H1 (cell line): ENCODE measurements at regions not wholly inside any gene's neighbourhood (a gene's known extent, or its start where the extent isn't known, plus 50 kb on each side); places are given as distances from the start of the nearest gene placed in this dataset.

Experiments used
- CTCF ChIA-PET: fragments of 300-600 bp; sonication (Branson Sonifier 250); formaldehyde crosslinking; loops from one replicate; lab custom pipeline; 2021; ENCODE audit not compliant: partially characterized antibody; lab: Charles Lee
- POLR2A ChIA-PET: fragments of 300-600 bp; sonication (Branson Sonifier 250); formaldehyde crosslinking; loops from one replicate; lab custom pipeline; 2021; ENCODE audit warnings: inconsistent platforms; ENCODE audit not compliant: partially characterized antibody; lab: Charles Lee
- DNase-seq, 2 experiments: peaks; one replicate each; pipeline versions ENCODE4 v3.0.0 to v3.0.0-alpha.2; 2010 to 2022; ENCODE audit warnings: low spot score in 2 of 2, low read depth in 1 of 2, mixed read lengths in 1 of 2
- FAIRE-seq: peaks from 2 replicates; lab custom pipeline; 2011; peaks lifted over from hg19 to GRCh38; lab: Jason Lieb, UNC
- H2AFZ ChIP-seq: 2 replicates; pipeline ENCODE4 v1.8.1; 2012; ENCODE audit warnings: low read length, inconsistent platforms
- H2AK5ac ChIP-seq: 2 replicates; pipeline ENCODE4 v1.6.1; 2013; ENCODE audit warnings: low read depth, low read length
- H2BK120ac ChIP-seq: replicated peaks from 2 replicates; pipeline ENCODE3; 2013; ENCODE audit warnings: low read depth, low read length, inconsistent platforms
- H2BK12ac ChIP-seq: 2 replicates; pipeline ENCODE4 v1.6.1; 2013; ENCODE audit warnings: low read depth, low read length
- H2BK15ac ChIP-seq: 2 replicates; pipeline ENCODE4 v1.6.1; 2013; ENCODE audit warnings: low read length
- H2BK20ac ChIP-seq: 2 replicates; pipeline ENCODE4 v1.6.1; 2013; ENCODE audit warnings: low read length
- H2BK5ac ChIP-seq: 2 replicates; pipeline ENCODE4 v1.6.1; 2013; ENCODE audit warnings: low read depth, low read length
- H3K14ac ChIP-seq: 2 replicates; pipeline ENCODE4 v1.6.1; 2013; ENCODE audit warnings: inconsistent platforms; ENCODE audit not compliant: insufficient read length
- H3K18ac ChIP-seq: 2 replicates; pipeline ENCODE4 v1.6.1; 2013; ENCODE audit warnings: low read length; ENCODE audit errors: extremely low read depth
- H3K23ac ChIP-seq: 2 replicates; pipeline ENCODE4 v1.6.1; 2013; ENCODE audit warnings: inconsistent platforms; ENCODE audit not compliant: insufficient read length
- H3K23me2 ChIP-seq: 2 replicates; pipeline ENCODE4 v1.6.1; 2013; ENCODE audit warnings: low read depth, low read length
- H3K27ac ChIP-seq: 2 replicates; pipeline ENCODE4 v1.6.1; 2011; ENCODE audit warnings: low read depth, low read length, inconsistent platforms
- H3K27me3 ChIP-seq, 4 experiments: replicated peaks in 1 of 4; 1 replicate in 1 of 4; 2 replicates in 3 of 4; pipeline versions ENCODE4 v1.6.1 to v1.8.1; 2011 to 2013; ENCODE audit warnings: low read length in 3 of 4, mild to moderate bottlenecking in 3 of 4, inconsistent platforms in 2 of 4, mixed read lengths in 2 of 4, moderate library complexity in 1 of 4; ENCODE audit not compliant: control insufficient read depth in 3 of 4, insufficient read depth in 3 of 4; ENCODE audit errors: extremely low read depth in 1 of 4
- H3K36me3 ChIP-seq, 4 experiments: 2 replicates each; pipeline versions ENCODE4 v1.6.1 to v1.8.1; 2011 to 2013; ENCODE audit warnings: mild to moderate bottlenecking in 4 of 4, low read length in 3 of 4, moderate library complexity in 2 of 4, control low read depth in 1 of 4, inconsistent platforms in 1 of 4; ENCODE audit not compliant: insufficient read depth in 4 of 4, control insufficient read depth in 2 of 4
- H3K4ac ChIP-seq: replicated peaks from 2 replicates; pipeline ENCODE3; 2013; ENCODE audit warnings: low read length, low read depth, mixed read lengths, inconsistent platforms; ENCODE audit not compliant: insufficient read length
- H3K4me1 ChIP-seq, 4 experiments: replicated peaks in 1 of 4; 1 replicate in 1 of 4; 2 replicates in 3 of 4; pipeline versions ENCODE4 v1.6.1 to v1.8.1; 2011 to 2013; ENCODE audit warnings: low read length in 3 of 4, inconsistent platforms in 2 of 4, mixed read lengths in 1 of 4; ENCODE audit not compliant: insufficient read depth in 4 of 4, control insufficient read depth in 3 of 4
- H3K4me2 ChIP-seq, 2 experiments: 2 replicates each; pipeline versions ENCODE4 v1.6.1 to v1.8.1; 2011 to 2013; ENCODE audit warnings: low read depth in 2 of 2, low read length in 2 of 2, control low read depth in 1 of 2, inconsistent platforms in 1 of 2, mild to moderate bottlenecking in 1 of 2; ENCODE audit not compliant: insufficient read depth in 1 of 2
- H3K4me3 ChIP-seq, 4 experiments: fragments of 200-600, 300-600 bp in 1 of 4; sonication (generic), shearing (Covaris generic), sonication (Bioruptor Twin) in 1 of 4; 2 replicates each; pipeline versions ENCODE4 v1.5.1 to v1.8.1; 2011 to 2016; ENCODE audit warnings: low read length in 4 of 4, low read depth in 3 of 4, control low read depth in 2 of 4, inconsistent platforms in 2 of 4, mild to moderate bottlenecking in 2 of 4, mixed read lengths in 1 of 4, moderate library complexity in 1 of 4; ENCODE audit not compliant: insufficient read depth in 2 of 4; ENCODE audit errors: extremely low read depth in 1 of 4
- H3K56ac ChIP-seq: replicated peaks from 2 replicates; pipeline ENCODE3; 2013; ENCODE audit warnings: low read depth, mild to moderate bottlenecking, mixed read lengths, low read length, inconsistent platforms; ENCODE audit not compliant: insufficient read length
- H3K79me1 ChIP-seq: 2 replicates; pipeline ENCODE4 v1.6.1; 2013; ENCODE audit warnings: low read depth, low read length, control low read depth
- H3K79me2 ChIP-seq, 2 experiments: 2 replicates each; pipeline versions ENCODE4 v1.6.1 to v1.8.1; 2012 to 2013; ENCODE audit warnings: low read length in 2 of 2, mild to moderate bottlenecking in 2 of 2, inconsistent platforms in 1 of 2; ENCODE audit not compliant: insufficient read depth in 2 of 2, control insufficient read depth in 1 of 2
- H3K9ac ChIP-seq, 4 experiments: replicated peaks in 1 of 4; 1 replicate in 1 of 4; 2 replicates in 3 of 4; pipeline versions ENCODE4 v1.6.1 to v1.8.1; 2011 to 2013; ENCODE audit warnings: low read depth in 3 of 4, low read length in 3 of 4, control low read depth in 2 of 4, mild to moderate bottlenecking in 2 of 4, moderate library complexity in 2 of 4, inconsistent platforms in 1 of 4; ENCODE audit errors: extremely low read depth in 1 of 4
- H3K9me3 ChIP-seq, 2 experiments: 2 replicates each; pipeline versions ENCODE4 v1.6.1 to v1.8.1; 2012 to 2013; ENCODE audit warnings: mild to moderate bottlenecking in 2 of 2, moderate library complexity in 2 of 2, control low read depth in 1 of 2, inconsistent platforms in 1 of 2, low read depth in 1 of 2, low read length in 1 of 2, mixed read lengths in 1 of 2; ENCODE audit not compliant: insufficient read depth in 2 of 2
- H4K20me1 ChIP-seq, 2 experiments: replicated peaks in 1 of 2; 2 replicates each; pipeline versions ENCODE3 to v1.8.1; 2011 to 2013; ENCODE audit warnings: inconsistent platforms in 2 of 2, low read length in 2 of 2, mild to moderate bottlenecking in 1 of 2; ENCODE audit not compliant: insufficient read depth in 2 of 2, control insufficient read depth in 1 of 2
- H4K5ac ChIP-seq: 2 replicates; pipeline ENCODE4 v1.6.1; 2013; ENCODE audit warnings: low read length, low read depth, mixed read lengths, inconsistent platforms; ENCODE audit not compliant: insufficient read length
- H4K8ac ChIP-seq: 2 replicates; pipeline ENCODE4 v1.8.0; 2013; ENCODE audit warnings: mild to moderate bottlenecking, moderate library complexity, low read length, inconsistent platforms; ENCODE audit not compliant: insufficient read depth; ENCODE audit errors: extremely low read depth
- H4K91ac ChIP-seq: replicated peaks from 2 replicates; pipeline ENCODE3; 2013; ENCODE audit warnings: low read length, mixed read lengths, inconsistent platforms; ENCODE audit not compliant: insufficient read length
- HDAC2 ChIP-seq, 2 experiments: fragments of 300-600 bp in 1 of 2; sonication (generic) in 1 of 2; IDR thresholded peaks; 2 replicates each; pipeline ENCODE4 v1.6.1; 2011 to 2012; ENCODE audit warnings: low read depth in 2 of 2, low read length in 2 of 2, mild to moderate bottlenecking in 2 of 2, moderate library complexity in 2 of 2, borderline replicate concordance in 1 of 2, inconsistent platforms in 1 of 2
- RXRA ChIP-seq: IDR thresholded peaks from 2 replicates; pipeline ENCODE4 v1.6.1; 2011; ENCODE audit warnings: low read depth, mild to moderate bottlenecking, low read length, moderate library complexity; ENCODE audit not compliant: insufficient read depth
- TAF7 ChIP-seq: optimal IDR thresholded peaks from 2 replicates; pipeline ENCODE3; 2011; ENCODE audit warnings: low read depth, mild to moderate bottlenecking, inconsistent platforms, low read length, moderate library complexity, borderline replicate concordance
- WGBS, 2 experiments: shearing (Covaris generic) in 1 of 2; methylation state at CpG; one replicate each; pipeline versions ENCODE4 v1.1.6 to v1.1.7; 2013 to 2015; ENCODE audit warnings: low lambda C conversion rate in 2 of 2, mixed read lengths in 2 of 2, inconsistent platforms in 1 of 2, low coverage in 1 of 2, missing lambda C conversion rate in 1 of 2; ENCODE audit not compliant: insufficient replicate concordance in 2 of 2, insufficient coverage in 1 of 2, insufficient read length in 1 of 2; ENCODE audit errors: extremely low coverage in 1 of 2, missing lambda C conversion rate in 1 of 2; 5-methylcytosine and 5-hydroxymethylcytosine counted together

- Histone ChIP-seq H3K4ac (no peak overlapping the region), H4K91ac (no peak overlapping the region), H3K4me3 (no peak overlapping the region), H3K79me1 (no peaks in the 10 kb centered on the region), H2BK5ac (no peak overlapping the region), H4K8ac (no peak overlapping the region), H3K9me3 (no peaks in the 10 kb centered on the region), H3K4me1 (no peaks in the 10 kb centered on the region), H2AFZ (no peak overlapping the region), H3K18ac (no peak overlapping the region), H3K79me2 (no peaks in the 10 kb centered on the region), H3K9ac (no peak overlapping the region), H2BK12ac (no peak overlapping the region), H3K23me2 (no peaks in the 10 kb centered on the region), H3K27ac (no peak overlapping the region), H3K27me3 (no peaks in the 10 kb centered on the region), H3K36me3 (no peaks in the 10 kb centered on the region), H2BK15ac (no peak overlapping the region), H4K20me1 (no peaks in the 10 kb centered on the region), H4K5ac (no peak overlapping the region), H3K4me2 (no peak overlapping the region), H3K14ac (no peak overlapping the region), H2BK120ac (no peak overlapping the region), H3K56ac (no peak overlapping the region), H3K23ac (no peak overlapping the region), H2AK5ac (no peak overlapping the region), H2BK20ac (no peak overlapping the region)
- no peak for DNase-seq
- no peak for FAIRE-seq
- CTCF ChIA-PET = no interaction called here
- WGBS, 2 experiments = 88% methylated on average over 9 of the region's 9 CpGs; no CpG with 5 or more reads in 1 of the 2 experiments
- POLR2A ChIA-PET = interaction anchor here (0.5 kb wide), 1 partner anchor 197 kb away, joined by 4 read pairs; no protein-coding TSS in a partner anchor
- TF ChIP-seq TAF7 = no peak
- no peak for TF ChIP-seq RXRA
- TF ChIP-seq HDAC2 (IDR thresholded peaks at IDR 0.05; ENCODE audit: borderline replicate concordance in 1 of 2, low read depth in 2 of 2, low read length in 2 of 2) = no peak
Observed at GRCh38 chr5:158054223-158055110, 195.5 kb upstream of the CLINT1 start.
